ENCODE measurements at regions not wholly inside any gene's neighbourhood (a gene's known extent, or its start where the extent isn't known, plus 50 kb on each side); places are given as distances from the start of the nearest gene placed in this dataset.

- DNase-seq (ENCODE audit: low spot score), result no peak
Observed at GRCh38 chr6:760982-761955, 68.3 kb upstream of the EXOC2 start.

- no peak for DNase-seq (ENCODE audit: low spot score)
Observed at GRCh38 chr6:759729-760128, 66.8 kb upstream of the EXOC2 start.

- no peak for DNase-seq (ENCODE audit: low spot score)
Observed at GRCh38 chr6:756224-756623, 63.3 kb upstream of the EXOC2 start.

- no peak for DNase-seq (ENCODE audit: low spot score)
Observed at GRCh38 chr6:754202-754601, 61.3 kb upstream of the EXOC2 start.

- no peak for DNase-seq (ENCODE audit: low spot score)
Observed at GRCh38 chr6:753486-753885, 60.5 kb upstream of the EXOC2 start.

GRCh38 chr6:752438-752837, 59.5 kb upstream of the EXOC2 start:
- no peak for DNase-seq (ENCODE audit: low spot score)

GRCh38 chr6:751765-752164, 58.8 kb upstream of the EXOC2 start:
- DNase-seq (ENCODE audit: low spot score), result no peak

- DNase-seq (ENCODE audit: low spot score), result no peak
Observed at GRCh38 chr6:747921-748320, 55.0 kb upstream of the EXOC2 start.

GRCh38 chr6:747028-747427, 54.1 kb upstream of the EXOC2 start:
- DNase-seq (ENCODE audit: low spot score), result no peak

- no peak for DNase-seq (ENCODE audit: low spot score)
Observed at GRCh38 chr6:744666-745353, 51.9 kb upstream of the EXOC2 start.

GRCh38 chr6:743320-744096, 50.6 kb upstream of the EXOC2 start:
- no peak for DNase-seq (ENCODE audit: low spot score)
